GM12874 (cell line): ENCODE measurements at regions not wholly inside any gene's neighbourhood (a gene's known extent, or its start where the extent isn't known, plus 50 kb on each side); places are given as distances from the start of the nearest gene placed in this dataset.

Source experiments
- TF ChIP-seq, protein P1 (sequence below): IDR thresholded peaks from 2 replicates; pipeline ENCODE4 v1.5.1; 2011; ENCODE audit warnings: low read depth, mild to moderate bottlenecking, control low read depth, low read length, moderate library complexity; ENCODE audit not compliant: insufficient read depth

DNA sequence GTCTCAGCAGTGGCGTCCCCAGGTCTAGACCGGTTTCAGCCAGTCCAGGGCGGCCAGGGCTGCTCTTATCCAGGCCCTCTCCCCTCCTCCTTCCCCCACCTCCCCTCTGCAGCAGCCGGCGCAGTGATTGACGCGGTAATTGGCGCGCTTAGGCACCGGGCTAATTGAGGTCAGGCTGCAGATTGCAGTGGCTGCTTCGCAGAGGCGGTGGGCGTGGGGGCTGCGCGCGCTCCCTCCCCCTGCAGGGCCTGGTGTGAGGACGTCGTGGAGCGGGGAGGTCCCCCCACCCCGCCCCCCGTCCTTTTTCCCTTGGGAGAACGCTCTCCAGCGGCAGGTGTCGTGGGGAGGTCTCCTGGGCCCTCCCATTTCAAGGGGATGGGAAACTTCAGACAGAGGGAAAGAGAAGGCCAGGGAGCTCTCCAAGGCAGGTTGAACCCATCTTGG is 70.4 kb upstream of the BLCAP start:
- TF ChIP-seq, protein P1, sequence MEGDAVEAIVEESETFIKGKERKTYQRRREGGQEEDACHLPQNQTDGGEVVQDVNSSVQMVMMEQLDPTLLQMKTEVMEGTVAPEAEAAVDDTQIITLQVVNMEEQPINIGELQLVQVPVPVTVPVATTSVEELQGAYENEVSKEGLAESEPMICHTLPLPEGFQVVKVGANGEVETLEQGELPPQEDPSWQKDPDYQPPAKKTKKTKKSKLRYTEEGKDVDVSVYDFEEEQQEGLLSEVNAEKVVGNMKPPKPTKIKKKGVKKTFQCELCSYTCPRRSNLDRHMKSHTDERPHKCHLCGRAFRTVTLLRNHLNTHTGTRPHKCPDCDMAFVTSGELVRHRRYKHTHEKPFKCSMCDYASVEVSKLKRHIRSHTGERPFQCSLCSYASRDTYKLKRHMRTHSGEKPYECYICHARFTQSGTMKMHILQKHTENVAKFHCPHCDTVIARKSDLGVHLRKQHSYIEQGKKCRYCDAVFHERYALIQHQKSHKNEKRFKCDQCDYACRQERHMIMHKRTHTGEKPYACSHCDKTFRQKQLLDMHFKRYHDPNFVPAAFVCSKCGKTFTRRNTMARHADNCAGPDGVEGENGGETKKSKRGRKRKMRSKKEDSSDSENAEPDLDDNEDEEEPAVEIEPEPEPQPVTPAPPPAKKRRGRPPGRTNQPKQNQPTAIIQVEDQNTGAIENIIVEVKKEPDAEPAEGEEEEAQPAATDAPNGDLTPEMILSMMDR: no peak

DNA sequence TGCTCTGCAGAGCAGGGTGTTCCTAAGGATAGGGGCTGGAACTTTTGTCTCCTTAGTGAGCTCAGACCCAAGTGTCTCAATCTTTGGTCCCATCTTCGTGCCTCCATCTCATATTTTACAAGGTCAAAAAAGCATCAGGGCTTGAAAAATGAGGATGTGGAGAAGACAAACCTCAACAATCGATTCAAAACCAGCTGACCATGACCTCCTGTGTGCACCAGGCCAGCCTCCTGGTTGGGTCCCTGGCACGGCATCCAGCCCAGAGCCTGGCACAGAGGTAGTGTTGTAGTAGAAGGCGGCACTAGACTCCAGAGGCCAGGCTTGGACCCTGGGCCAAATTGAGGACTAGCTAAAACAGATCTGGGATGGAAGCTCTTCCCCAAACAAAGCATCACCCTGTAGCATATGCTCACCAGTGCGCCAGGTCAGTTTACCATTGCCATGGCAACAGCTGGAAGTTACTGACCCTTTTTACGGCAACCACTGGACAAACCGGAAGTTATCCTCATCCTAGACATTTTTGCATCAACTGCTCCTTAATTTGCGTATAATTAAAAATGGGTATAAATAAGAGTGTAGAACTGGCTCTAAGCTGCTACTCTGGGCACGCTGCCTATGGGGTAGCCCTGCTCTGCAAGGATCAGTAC is 69.3 kb upstream of the BLCAP start:
- TF ChIP-seq, protein P1: no peak

DNA sequence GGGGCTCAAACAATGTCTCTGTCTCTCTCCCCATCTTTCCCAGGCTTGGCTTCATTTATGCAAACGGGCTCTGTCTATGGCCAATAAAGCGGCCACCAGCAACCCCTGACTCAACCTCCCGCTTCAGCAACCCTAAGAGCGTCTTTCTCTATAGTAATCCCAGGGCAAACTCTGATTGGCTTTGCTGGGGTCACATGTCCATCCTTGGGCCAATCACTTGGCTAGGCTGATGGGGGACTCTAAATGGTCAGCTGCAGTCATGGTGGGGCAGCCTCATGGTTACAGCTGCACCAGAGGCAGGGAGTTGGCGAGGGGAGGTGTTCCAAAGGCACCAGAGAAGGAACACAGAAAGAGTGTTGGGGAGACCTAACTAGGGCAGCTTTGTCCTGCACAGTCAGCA is 68.5 kb upstream of the BLCAP start:
- TF ChIP-seq, protein P1: no peak

DNA sequence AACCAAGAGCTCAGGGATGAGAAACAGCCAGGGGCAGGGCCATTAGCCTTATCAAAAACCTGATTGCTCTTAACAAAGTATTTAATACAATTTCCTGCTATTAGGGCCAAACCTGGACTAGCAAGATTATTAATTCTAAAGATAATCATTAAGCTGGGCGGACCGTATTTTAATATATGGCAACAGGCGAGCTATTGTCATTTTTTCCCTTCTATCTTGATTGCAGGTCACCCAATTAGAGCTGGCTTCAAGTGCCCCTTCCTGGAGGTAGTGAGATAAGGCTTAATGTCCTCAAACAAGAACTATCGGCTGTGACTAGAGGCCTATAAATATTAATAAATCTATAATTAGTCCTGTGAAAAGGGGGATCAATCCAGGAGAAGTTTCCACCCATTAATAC is 66.0 kb upstream of the BLCAP start:
- TF ChIP-seq, protein P1: no peak

DNA sequence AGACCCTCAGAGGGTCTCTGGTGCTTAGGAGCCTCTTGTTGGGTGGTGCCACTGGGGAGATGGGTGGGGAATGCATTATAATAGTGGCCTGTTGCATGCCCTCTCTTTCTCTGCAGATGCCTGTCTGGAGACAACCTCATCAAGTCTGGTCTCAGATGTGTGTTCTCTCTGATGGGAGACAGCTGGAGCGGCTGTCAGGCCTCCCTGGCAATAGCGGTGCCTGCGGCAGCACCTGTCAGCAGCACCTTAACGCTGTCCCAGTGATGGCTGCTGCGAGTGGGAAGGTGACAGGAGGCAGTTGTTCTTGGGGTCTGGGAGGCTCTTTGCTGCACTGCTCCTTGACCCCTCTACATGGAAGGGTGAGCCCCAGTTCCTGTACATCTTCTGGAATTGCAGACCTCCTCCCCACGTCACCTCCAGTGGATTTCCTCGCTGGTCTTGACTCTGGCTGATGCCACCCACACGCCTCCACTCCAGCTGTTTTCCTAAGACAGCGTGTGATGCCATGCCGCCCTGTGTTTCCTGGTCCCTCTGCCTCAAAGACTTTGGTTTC is 63.3 kb upstream of the BLCAP start:
- TF ChIP-seq, protein P1: no peak

DNA sequence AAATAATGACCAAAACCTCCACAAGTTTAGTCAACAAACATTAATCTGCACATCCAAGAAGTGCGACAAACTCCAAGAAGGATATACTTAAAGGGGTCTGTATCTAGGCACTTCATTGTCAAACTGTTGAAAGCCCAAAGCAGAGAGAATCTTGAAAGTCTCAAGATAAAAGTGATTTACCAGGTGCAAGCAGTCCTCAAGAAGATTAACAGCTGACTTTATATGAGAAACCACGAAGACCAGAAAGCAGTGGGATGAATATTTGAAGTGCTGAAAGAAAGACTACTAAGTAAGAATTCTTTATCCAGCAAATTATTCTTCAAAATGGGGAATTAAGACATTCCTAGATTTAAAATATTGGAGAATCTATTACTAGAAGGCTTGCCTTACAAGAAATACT is 58.4 kb upstream of the BLCAP start:
- TF ChIP-seq, protein P1: no peak

DNA sequence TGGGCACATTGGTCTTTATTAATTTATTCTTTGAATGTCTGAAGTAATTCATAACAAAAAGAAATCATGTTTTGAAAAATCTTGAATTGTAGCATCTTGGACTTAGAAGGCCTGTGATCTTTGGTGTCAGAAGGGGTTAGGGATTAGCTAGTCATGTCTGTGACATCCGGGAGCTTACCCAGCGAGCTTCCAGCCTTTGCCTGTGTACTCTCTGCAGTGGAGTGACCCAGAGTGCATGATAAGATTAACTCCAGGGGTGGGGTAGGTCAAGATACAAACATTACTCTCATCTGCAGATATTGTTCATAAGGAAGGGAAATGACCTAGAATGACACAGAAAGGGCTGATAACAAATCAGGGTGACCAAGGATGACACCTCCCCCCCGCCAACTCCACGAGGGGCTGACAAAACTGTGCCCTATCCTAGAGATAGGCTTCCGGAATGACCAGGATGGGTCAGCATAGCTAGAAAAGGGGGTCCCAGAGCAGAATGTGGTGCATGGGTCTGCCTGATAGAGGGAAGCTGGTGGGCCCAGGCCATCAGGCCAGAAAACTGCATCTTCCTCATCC is 56.6 kb upstream of the BLCAP start:
- TF ChIP-seq, protein P1: no peak
